GM19324 (cell line): ENCODE measurements at regions not wholly inside any gene's neighbourhood (a gene's known extent, or its start where the extent isn't known, plus 50 kb on each side); places are given as distances from the start of the nearest gene placed in this dataset.
"Not testable (repeated sequence)": the region's sequence is repeated elsewhere in the genome, so short reads cannot be mapped to it uniquely, and the experiment has no call there.

Experiments used
- ATAC-seq: cut with Tn5 transposase; IDR thresholded peaks from one replicate; pipeline ENCODE4 v1.9.1; 2021; ENCODE audit warnings: mild to moderate bottlenecking, moderate library complexity; ENCODE audit not compliant: unreplicated experiment, low FRiP score

GRCh38 chr5:82421119-82421518 is 143.0 kb upstream of the RPS23 start:
- no peak for ATAC-seq

GRCh38 chr5:82420524-82420923 is 142.4 kb upstream of the RPS23 start:
- ATAC-seq: not testable (repeated sequence)

GRCh38 chr5:82419559-82420332 is 141.6 kb upstream of the RPS23 start:
- ATAC-seq: no peak

- no peak for ATAC-seq
These were observed 140.4 kb upstream of the RPS23 start for GRCh38 chr5:82418608-82418950.

GRCh38 chr5:82417776-82418607 is 139.8 kb upstream of the RPS23 start:
- ATAC-seq: no peak

- ATAC-seq: no peak
These were observed 138.4 kb upstream of the RPS23 start for GRCh38 chr5:82416512-82416911.

GRCh38 chr5:82414041-82414388 is 135.9 kb upstream of the RPS23 start:
- ATAC-seq: no peak

- ATAC-seq: no peak
These were observed 135.3 kb upstream of the RPS23 start for GRCh38 chr5:82413302-82414040.

GRCh38 chr5:82408033-82408432 is 129.9 kb upstream of the RPS23 start:
- no peak for ATAC-seq

- ATAC-seq: no peak
These were observed 128.1 kb upstream of the RPS23 start for GRCh38 chr5:82406205-82406773.

- no peak for ATAC-seq
These were observed 127.6 kb upstream of the RPS23 start for GRCh38 chr5:82405618-82406204.

- ATAC-seq: no peak
These were observed 127.0 kb upstream of the RPS23 start for GRCh38 chr5:82405161-82405560.

GRCh38 chr5:82404382-82404945 is 126.3 kb upstream of the RPS23 start:
- no peak for ATAC-seq

GRCh38 chr5:82403724-82404123 is 125.6 kb upstream of the RPS23 start:
- no peak for ATAC-seq

GRCh38 chr5:82403026-82403425 is 124.9 kb upstream of the RPS23 start:
- no peak for ATAC-seq

GRCh38 chr5:82399111-82399510 is 121.0 kb upstream of the RPS23 start:
- ATAC-seq: no peak

- ATAC-seq: no peak
These were observed 119.7 kb upstream of the RPS23 start for GRCh38 chr5:82397741-82398320.

GRCh38 chr5:82396871-82397514 is 118.8 kb upstream of the RPS23 start:
- ATAC-seq: no peak

GRCh38 chr5:82396396-82396795 is 118.2 kb upstream of the RPS23 start:
- no peak for ATAC-seq
